ENCODE measurements at regions not wholly inside any gene's neighbourhood (a gene's known extent, or its start where the extent isn't known, plus 50 kb on each side); places are given as distances from the start of the nearest gene placed in this dataset.

DNA sequence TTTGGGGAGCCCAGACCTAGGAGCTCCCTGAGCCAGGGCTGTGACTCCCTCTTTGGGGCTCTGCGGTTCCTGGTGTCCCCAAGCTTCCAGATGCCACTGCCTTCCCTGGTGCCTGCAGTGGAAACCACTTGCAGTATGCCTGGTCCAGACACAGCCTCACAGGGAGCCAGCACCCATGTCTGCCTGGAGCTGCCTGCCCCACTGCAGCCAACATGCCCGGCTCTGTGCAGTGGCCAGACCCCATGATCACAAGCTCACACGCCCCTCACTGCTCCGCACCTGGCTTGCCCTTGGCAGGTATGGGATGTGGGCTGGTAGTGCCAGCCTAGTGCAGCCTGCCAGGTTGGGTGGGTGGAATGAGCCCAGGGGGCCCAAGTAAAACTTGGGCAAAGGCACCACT, 644.8 kb downstream of the HTR1B start:
- no peak overlapping the region for H3K27ac ChIP-seq (ENCODE audit: low read length)
- POLR2A ChIA-PET, result no interaction called here
- intact Hi-C loops (cut with micrococcal nuclease; ENCODE audit: unreplicated experiment), result no loop called here
- DNase-seq (ENCODE audit: low read depth, low spot score) (no peak), ATAC-seq (no peak)
- TF ChIP-seq REST (IDR thresholded peaks at IDR 0.05; ENCODE audit: insufficient read depth in 1 of 2, low read depth in 2 of 2, low read length in 1 of 2) (no peak), POLR2AphosphoS5 (IDR thresholded peaks at IDR 0.05; ENCODE audit: low read depth, low read length) (no peak), TCF7L2 (IDR thresholded peaks at IDR 0.05; ENCODE audit: low read depth, low read length) (no peak), SIN3A (IDR thresholded peaks at IDR 0.05; ENCODE audit: borderline replicate concordance, insufficient read depth, low read depth, low read length) (no peak)
- TF ChIP-seq, protein P1, sequence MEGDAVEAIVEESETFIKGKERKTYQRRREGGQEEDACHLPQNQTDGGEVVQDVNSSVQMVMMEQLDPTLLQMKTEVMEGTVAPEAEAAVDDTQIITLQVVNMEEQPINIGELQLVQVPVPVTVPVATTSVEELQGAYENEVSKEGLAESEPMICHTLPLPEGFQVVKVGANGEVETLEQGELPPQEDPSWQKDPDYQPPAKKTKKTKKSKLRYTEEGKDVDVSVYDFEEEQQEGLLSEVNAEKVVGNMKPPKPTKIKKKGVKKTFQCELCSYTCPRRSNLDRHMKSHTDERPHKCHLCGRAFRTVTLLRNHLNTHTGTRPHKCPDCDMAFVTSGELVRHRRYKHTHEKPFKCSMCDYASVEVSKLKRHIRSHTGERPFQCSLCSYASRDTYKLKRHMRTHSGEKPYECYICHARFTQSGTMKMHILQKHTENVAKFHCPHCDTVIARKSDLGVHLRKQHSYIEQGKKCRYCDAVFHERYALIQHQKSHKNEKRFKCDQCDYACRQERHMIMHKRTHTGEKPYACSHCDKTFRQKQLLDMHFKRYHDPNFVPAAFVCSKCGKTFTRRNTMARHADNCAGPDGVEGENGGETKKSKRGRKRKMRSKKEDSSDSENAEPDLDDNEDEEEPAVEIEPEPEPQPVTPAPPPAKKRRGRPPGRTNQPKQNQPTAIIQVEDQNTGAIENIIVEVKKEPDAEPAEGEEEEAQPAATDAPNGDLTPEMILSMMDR (IDR thresholded peaks at IDR 0.05), result no peak
- CTCF ChIA-PET, result no interaction called here
- no peak overlapping the region for H3K4me3 ChIP-seq (ENCODE audit: low read depth in 2 of 2, low read length in 2 of 2)
- in situ Hi-C loops (cut with HindIII; ENCODE audit: low pct_unique_long_range_greater_than_20kb, low sequenced_read_pairs), result no loop called here
- H3K9me3 ChIP-seq (ENCODE audit: control insufficient read depth, insufficient read depth, low read depth, low read length), result no peaks in the 10 kb centered on the region
- no peaks in the 10 kb centered on the region for H3K36me3 ChIP-seq (ENCODE audit: control insufficient read depth, insufficient read depth, low read length)
- no TSS peak for BruUV-seq (replicated peaks)
- H3K4me1 ChIP-seq (ENCODE audit: control insufficient read depth, insufficient read depth, low read length), result peaks cover 4% of the 10 kb centered on the region
- H3K27me3 ChIP-seq (ENCODE audit: control insufficient read depth, insufficient read depth, low read length), result no peaks in the 10 kb centered on the region

GRCh38 chr6:76817429-76817828, 645.9 kb downstream of the HTR1B start:
- no TSS peak for BruUV-seq (replicated peaks)
- intact Hi-C loops (cut with micrococcal nuclease; ENCODE audit: unreplicated experiment) (no loop called here), in situ Hi-C loops (cut with HindIII; ENCODE audit: low pct_unique_long_range_greater_than_20kb, low sequenced_read_pairs) (no loop called here)
- ChIA-PET CTCF (no interaction called here), POLR2A (interaction anchor here (0.6 kb wide), 1 partner anchor 19 kb away, joined by 4 read pairs; no protein-coding TSS in a partner anchor)
- ATAC-seq (no peak), DNase-seq (ENCODE audit: low read depth, low spot score) (no peak)
- H3K27ac ChIP-seq (ENCODE audit: low read length), result no peak overlapping the region
- TF ChIP-seq POLR2AphosphoS5 (IDR thresholded peaks at IDR 0.05; ENCODE audit: low read depth, low read length), result no peak
- no peak for TF ChIP-seq TCF7L2 (IDR thresholded peaks at IDR 0.05; ENCODE audit: low read depth, low read length)
- no peak overlapping the region for H3K4me3 ChIP-seq (ENCODE audit: low read depth in 2 of 2, low read length in 2 of 2)
- H3K27me3 ChIP-seq (ENCODE audit: control insufficient read depth, insufficient read depth, low read length), result no peaks in the 10 kb centered on the region
- peaks cover 4% of the 10 kb centered on the region for H3K4me1 ChIP-seq (ENCODE audit: control insufficient read depth, insufficient read depth, low read length)
- H3K36me3 ChIP-seq (ENCODE audit: control insufficient read depth, insufficient read depth, low read length), result no peaks in the 10 kb centered on the region
- H3K9me3 ChIP-seq (ENCODE audit: control insufficient read depth, insufficient read depth, low read depth, low read length), result no peaks in the 10 kb centered on the region

DNA sequence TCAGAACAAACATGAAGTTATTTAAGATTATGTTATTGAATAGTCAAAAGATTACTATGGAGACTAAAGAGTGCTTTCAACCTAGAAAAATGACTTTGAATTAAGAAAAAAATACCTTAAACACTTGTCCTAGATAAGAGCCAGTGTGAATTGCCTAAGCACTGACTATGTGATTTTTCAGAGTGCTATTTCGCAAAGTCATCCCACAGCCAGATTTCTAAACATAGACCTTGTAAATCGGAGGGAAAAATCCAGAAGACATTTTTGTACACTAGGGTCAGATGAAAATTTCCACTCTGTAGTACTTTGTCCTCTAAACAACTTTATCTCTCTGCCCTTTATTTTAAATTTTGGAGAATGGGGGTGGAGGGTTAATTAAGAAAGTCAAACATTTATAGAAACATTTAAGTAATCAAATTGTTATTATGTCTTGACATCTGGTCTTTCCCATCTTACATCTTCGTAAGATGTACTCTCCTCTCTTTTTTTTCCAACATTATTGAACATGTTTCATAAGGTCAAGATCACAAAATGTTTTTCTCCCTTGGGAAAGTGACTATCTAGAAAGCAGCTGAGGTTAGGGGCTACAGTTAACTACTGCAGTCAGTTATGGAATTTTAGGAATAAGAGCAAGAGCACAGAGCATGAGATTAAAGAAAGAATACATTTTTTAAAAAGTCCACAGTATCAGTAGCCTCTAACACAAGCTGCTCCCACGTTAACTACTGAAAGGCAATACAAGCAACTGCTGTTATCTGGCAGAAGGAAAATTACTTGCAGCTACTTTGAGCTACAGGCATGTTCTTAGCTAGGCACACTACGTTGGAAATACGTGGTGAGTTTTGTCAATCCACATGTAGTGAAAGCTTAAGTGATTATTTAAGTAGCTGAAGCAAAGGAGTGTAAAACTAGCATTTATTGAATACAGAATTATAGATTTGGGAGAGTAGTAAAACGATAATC, 648.5 kb downstream of the HTR1B start:
- Histone ChIP-seq H3K4me1 (ENCODE audit: control insufficient read depth, insufficient read depth, low read length) (peaks cover 4% of the 10 kb centered on the region), H3K9me3 (ENCODE audit: control insufficient read depth, insufficient read depth, low read depth, low read length) (no peaks in the 10 kb centered on the region), H3K27me3 (ENCODE audit: control insufficient read depth, insufficient read depth, low read length) (no peaks in the 10 kb centered on the region), H3K4me3 (ENCODE audit: low read depth in 2 of 2, low read length in 2 of 2) (no peak overlapping the region), H3K36me3 (ENCODE audit: control insufficient read depth, insufficient read depth, low read length) (no peaks in the 10 kb centered on the region), H3K27ac (ENCODE audit: low read length) (no peak overlapping the region; the same call in 1 of the 2 replicates)
- ATAC-seq (no peak), DNase-seq (ENCODE audit: low read depth, low spot score) (no peak)
- TF ChIP-seq SIN3A (IDR thresholded peaks at IDR 0.05; ENCODE audit: borderline replicate concordance, insufficient read depth, low read depth, low read length), result no peak
- no peak for TF ChIP-seq REST (IDR thresholded peaks at IDR 0.05; ENCODE audit: insufficient read depth in 1 of 2, low read depth in 2 of 2, low read length in 1 of 2)
- TF ChIP-seq, protein P1 (IDR thresholded peaks at IDR 0.05), result no peak
- TF ChIP-seq POLR2AphosphoS5 (IDR thresholded peaks at IDR 0.05; ENCODE audit: low read depth, low read length), result no peak
- no peak for TF ChIP-seq TCF7L2 (IDR thresholded peaks at IDR 0.05; ENCODE audit: low read depth, low read length)
- intact Hi-C loops (cut with micrococcal nuclease; ENCODE audit: unreplicated experiment), result no loop called here
- in situ Hi-C loops (cut with HindIII; ENCODE audit: low pct_unique_long_range_greater_than_20kb, low sequenced_read_pairs), result no loop called here
- CTCF ChIA-PET, result no interaction called here
- BruUV-seq (replicated peaks), result no TSS peak
- POLR2A ChIA-PET, result interaction anchor here (0.6 kb wide), 1 partner anchor 107 kb away, joined by 3 read pairs; no protein-coding TSS in a partner anchor

Measured in Panc1 (cell line).